ENCODE measurements at regions not wholly inside any gene's neighbourhood (a gene's known extent, or its start where the extent isn't known, plus 50 kb on each side); places are given as distances from the start of the nearest gene placed in this dataset.
"Not testable (repeated sequence)": the region's sequence is repeated elsewhere in the genome, so short reads cannot be mapped to it uniquely, and the experiment has no call there.

GRCh38 chr4:128653527-128654444 is 155.7 kb upstream of the JADE1 start:
- H3K27ac Mint-ChIP-seq, result peak overlapping the region; percentile 86
- peaks cover 17% of the 10 kb centered on the region for H3K9me3 Mint-ChIP-seq
- H3K36me3 Mint-ChIP-seq (ENCODE audit: low read depth), result peaks cover 4% of the 10 kb centered on the region
- no peaks in the 10 kb centered on the region for H3K27me3 Mint-ChIP-seq (ENCODE audit: low read depth, poor library complexity)
- peak overlapping the region; percentile 33 for H3K4me3 Mint-ChIP-seq
- H3K4me1 Mint-ChIP-seq, result peaks cover 9% of the 10 kb centered on the region
- no peak for TF ChIP-seq CTCF (IDR thresholded peaks at IDR 0.05)
- DNase-seq, result peak; percentile 20

- Mint-ChIP-seq H3K9me3 (peaks cover 12% of the 10 kb centered on the region), H3K36me3 (ENCODE audit: low read depth) (no peaks in the 10 kb centered on the region), H3K27ac (no peak overlapping the region), H3K4me1 (peaks cover 9% of the 10 kb centered on the region), H3K27me3 (ENCODE audit: low read depth, poor library complexity) (no peaks in the 10 kb centered on the region), H3K4me3 (no peak overlapping the region)
- DNase-seq, result no peak
- no peak for TF ChIP-seq CTCF (IDR thresholded peaks at IDR 0.05)
These were observed 159.8 kb upstream of the JADE1 start for GRCh38 chr4:128649575-128650205.

GRCh38 chr4:128649161-128649560 is 160.3 kb upstream of the JADE1 start:
- TF ChIP-seq CTCF (IDR thresholded peaks at IDR 0.05), result no peak
- Mint-ChIP-seq H3K27ac (no peak overlapping the region), H3K9me3 (peaks cover 6% of the 10 kb centered on the region), H3K27me3 (ENCODE audit: low read depth, poor library complexity) (no peaks in the 10 kb centered on the region), H3K36me3 (ENCODE audit: low read depth) (no peaks in the 10 kb centered on the region), H3K4me1 (peaks cover 9% of the 10 kb centered on the region), H3K4me3 (no peak overlapping the region)
- no peak for DNase-seq

- H3K4me1 Mint-ChIP-seq, result no peaks in the 10 kb centered on the region
- no peaks in the 10 kb centered on the region for H3K9me3 Mint-ChIP-seq
- TF ChIP-seq CTCF (IDR thresholded peaks at IDR 0.05), result no peak
- DNase-seq, result no peak
- no peaks in the 10 kb centered on the region for H3K27me3 Mint-ChIP-seq (ENCODE audit: low read depth, poor library complexity)
- H3K27ac Mint-ChIP-seq, result no peak overlapping the region
- no peaks in the 10 kb centered on the region for H3K36me3 Mint-ChIP-seq (ENCODE audit: low read depth)
- no peak overlapping the region for H3K4me3 Mint-ChIP-seq
These were observed 161.5 kb upstream of the JADE1 start for GRCh38 chr4:128648021-128648420.

GRCh38 chr4:128646893-128647292 is 162.6 kb upstream of the JADE1 start:
- not testable (repeated sequence) for H3K36me3 Mint-ChIP-seq (ENCODE audit: low read depth); H3K27me3 Mint-ChIP-seq (ENCODE audit: low read depth, poor library complexity); H3K4me1 Mint-ChIP-seq; H3K9me3 Mint-ChIP-seq; H3K27ac Mint-ChIP-seq; DNase-seq; H3K4me3 Mint-ChIP-seq

GRCh38 chr4:128644693-128645654 is 164.5 kb upstream of the JADE1 start:
- H3K4me1 Mint-ChIP-seq; H3K27ac Mint-ChIP-seq; DNase-seq; H3K36me3 Mint-ChIP-seq (ENCODE audit: low read depth); H3K4me3 Mint-ChIP-seq; H3K9me3 Mint-ChIP-seq; H3K27me3 Mint-ChIP-seq (ENCODE audit: low read depth, poor library complexity): not testable (repeated sequence)

- H3K9me3 Mint-ChIP-seq; DNase-seq; H3K4me1 Mint-ChIP-seq; H3K4me3 Mint-ChIP-seq; H3K27ac Mint-ChIP-seq; H3K36me3 Mint-ChIP-seq (ENCODE audit: low read depth); H3K27me3 Mint-ChIP-seq (ENCODE audit: low read depth, poor library complexity): not testable (repeated sequence)
These were observed 165.4 kb upstream of the JADE1 start for GRCh38 chr4:128644107-128644506.

- H3K4me3 Mint-ChIP-seq; DNase-seq; H3K9me3 Mint-ChIP-seq; H3K27me3 Mint-ChIP-seq (ENCODE audit: low read depth, poor library complexity); H3K27ac Mint-ChIP-seq; H3K4me1 Mint-ChIP-seq; H3K36me3 Mint-ChIP-seq (ENCODE audit: low read depth): not testable (repeated sequence)
These were observed 167.9 kb upstream of the JADE1 start for GRCh38 chr4:128641566-128641965.

Measured in nephron progenitor cell (in vitro differentiated cells).